ENCODE measurements at regions not wholly inside any gene's neighbourhood (a gene's known extent, or its start where the extent isn't known, plus 50 kb on each side); places are given as distances from the start of the nearest gene placed in this dataset.

DNA sequence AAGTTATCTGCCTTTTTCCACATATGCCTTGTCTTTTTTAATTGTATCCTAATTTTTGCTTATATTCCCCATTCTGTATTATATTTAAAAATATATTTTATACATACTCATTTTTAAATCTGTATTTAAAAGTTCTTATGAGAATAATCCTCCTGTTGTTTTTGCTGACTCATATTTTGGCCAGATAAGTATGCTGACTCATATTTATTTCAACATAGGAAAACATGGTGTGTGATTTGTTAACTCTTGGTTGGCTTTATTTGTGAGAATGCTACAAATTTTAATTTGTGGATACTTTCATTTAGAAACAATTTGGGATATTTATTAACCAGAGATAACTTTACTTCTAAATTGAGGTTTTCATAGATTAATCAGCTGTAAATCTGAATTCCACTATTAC is 587.7 kb downstream of the CPS1 start:
- no peaks in the 10 kb centered on the region for H3K27me3 ChIP-seq (ENCODE audit: insufficient read depth, low read length)
- no peak overlapping the region for H3K4me3 ChIP-seq (ENCODE audit: insufficient read depth, low read length)
- no peak overlapping the region for H2AFZ ChIP-seq (ENCODE audit: low read length)
- H3K27ac ChIP-seq (ENCODE audit: low read depth, low read length), result peak overlapping the region; percentile 62
- no peaks in the 10 kb centered on the region for H3K9me3 ChIP-seq (ENCODE audit: low read depth, low read length)
- no peak for DNase-seq (ENCODE audit: insufficient read length, low spot score, missing footprints)
- peak overlapping the region; percentile 28 for H3K4me2 ChIP-seq (ENCODE audit: insufficient read depth, low read length)
- no peaks in the 10 kb centered on the region for H3K79me2 ChIP-seq (ENCODE audit: insufficient read depth, low read length)
- H3K4me1 ChIP-seq (ENCODE audit: insufficient read depth, low read length), result peaks cover 5% of the 10 kb centered on the region
- no peak for TF ChIP-seq CTCF (IDR thresholded peaks at IDR 0.05; ENCODE audit: extremely low read depth, low read depth, low read length)
- H4K20me1 ChIP-seq (ENCODE audit: insufficient read depth, low read length), result no peaks in the 10 kb centered on the region
- H3K36me3 ChIP-seq (ENCODE audit: insufficient read depth, low read length), result no peaks in the 10 kb centered on the region

GRCh38 chr2:211144974-211145665 is 588.7 kb downstream of the CPS1 start:
- no peaks in the 10 kb centered on the region for H3K79me2 ChIP-seq (ENCODE audit: insufficient read depth, low read length)
- H4K20me1 ChIP-seq (ENCODE audit: insufficient read depth, low read length), result no peaks in the 10 kb centered on the region
- H3K36me3 ChIP-seq (ENCODE audit: insufficient read depth, low read length), result no peaks in the 10 kb centered on the region
- no peak overlapping the region for H3K27ac ChIP-seq (ENCODE audit: low read depth, low read length)
- H3K27me3 ChIP-seq (ENCODE audit: insufficient read depth, low read length), result no peaks in the 10 kb centered on the region
- no peak for DNase-seq (ENCODE audit: insufficient read length, low spot score, missing footprints)
- H3K4me3 ChIP-seq (ENCODE audit: insufficient read depth, low read length), result no peak overlapping the region
- no peak overlapping the region for H3K4me2 ChIP-seq (ENCODE audit: insufficient read depth, low read length)
- H3K9me3 ChIP-seq (ENCODE audit: low read depth, low read length), result no peaks in the 10 kb centered on the region
- peaks cover 5% of the 10 kb centered on the region for H3K4me1 ChIP-seq (ENCODE audit: insufficient read depth, low read length)
- TF ChIP-seq CTCF (IDR thresholded peaks at IDR 0.05; ENCODE audit: extremely low read depth, low read depth, low read length), result no peak
- no peak overlapping the region for H2AFZ ChIP-seq (ENCODE audit: low read length)

GRCh38 chr2:211149731-211150130 is 593.3 kb downstream of the CPS1 start:
- TF ChIP-seq CTCF (IDR thresholded peaks at IDR 0.05; ENCODE audit: extremely low read depth, low read depth, low read length), result no peak
- H3K4me1 ChIP-seq (ENCODE audit: insufficient read depth, low read length), result no peaks in the 10 kb centered on the region
- H3K79me2 ChIP-seq (ENCODE audit: insufficient read depth, low read length), result no peaks in the 10 kb centered on the region
- DNase-seq (ENCODE audit: insufficient read length, low spot score, missing footprints), result no peak
- no peaks in the 10 kb centered on the region for H4K20me1 ChIP-seq (ENCODE audit: insufficient read depth, low read length)
- H3K4me3 ChIP-seq (ENCODE audit: insufficient read depth, low read length), result no peak overlapping the region
- no peaks in the 10 kb centered on the region for H3K36me3 ChIP-seq (ENCODE audit: insufficient read depth, low read length)
- H3K4me2 ChIP-seq (ENCODE audit: insufficient read depth, low read length), result no peak overlapping the region
- no peaks in the 10 kb centered on the region for H3K27me3 ChIP-seq (ENCODE audit: insufficient read depth, low read length)
- no peak overlapping the region for H3K27ac ChIP-seq (ENCODE audit: low read depth, low read length)
- H3K9me3 ChIP-seq (ENCODE audit: low read depth, low read length), result no peaks in the 10 kb centered on the region
- H2AFZ ChIP-seq (ENCODE audit: low read length), result no peak overlapping the region

- H2AFZ ChIP-seq (ENCODE audit: low read length), result no peak overlapping the region
- no peak overlapping the region for H3K4me2 ChIP-seq (ENCODE audit: insufficient read depth, low read length)
- TF ChIP-seq CTCF (IDR thresholded peaks at IDR 0.05; ENCODE audit: extremely low read depth, low read depth, low read length), result no peak
- DNase-seq (ENCODE audit: insufficient read length, low spot score, missing footprints), result no peak
- no peaks in the 10 kb centered on the region for H3K9me3 ChIP-seq (ENCODE audit: low read depth, low read length)
- no peak overlapping the region for H3K4me3 ChIP-seq (ENCODE audit: insufficient read depth, low read length)
- no peaks in the 10 kb centered on the region for H3K27me3 ChIP-seq (ENCODE audit: insufficient read depth, low read length)
- no peaks in the 10 kb centered on the region for H4K20me1 ChIP-seq (ENCODE audit: insufficient read depth, low read length)
- no peaks in the 10 kb centered on the region for H3K79me2 ChIP-seq (ENCODE audit: insufficient read depth, low read length)
- no peaks in the 10 kb centered on the region for H3K36me3 ChIP-seq (ENCODE audit: insufficient read depth, low read length)
- peaks cover 11% of the 10 kb centered on the region for H3K4me1 ChIP-seq (ENCODE audit: insufficient read depth, low read length)
- H3K27ac ChIP-seq (ENCODE audit: low read depth, low read length), result no peak overlapping the region
Observed at GRCh38 chr2:211157211-211157610, 600.8 kb downstream of the CPS1 start.

Data from osteoblast (primary cell).